Right renal cortex interstitium (tissue), 3 donors: ENCODE measurements at regions not wholly inside any gene's neighbourhood (a gene's known extent, or its start where the extent isn't known, plus 50 kb on each side); places are given as distances from the start of the nearest gene placed in this dataset.
"Not testable (repeated sequence)": the region's sequence is repeated elsewhere in the genome, so short reads cannot be mapped to it uniquely, and the experiment has no call there.

Experiments used
- DNase-seq, 3 donors: peaks; one replicate each; pipeline ENCODE4 v3.0.0-alpha.2; 2013; ENCODE audit warnings: low read depth in 3 of 3, low spot score in 2 of 3

GRCh38 chr10:94123258-94123995 is 129.7 kb downstream of the PLCE1 start:
- no peak for DNase-seq

- DNase-seq, result not testable (repeated sequence)
Observed at GRCh38 chr10:94124147-94124546, 130.4 kb downstream of the PLCE1 start.

- DNase-seq, result not testable (repeated sequence)
Observed at GRCh38 chr10:94125268-94125667, 131.5 kb downstream of the PLCE1 start.

DNA sequence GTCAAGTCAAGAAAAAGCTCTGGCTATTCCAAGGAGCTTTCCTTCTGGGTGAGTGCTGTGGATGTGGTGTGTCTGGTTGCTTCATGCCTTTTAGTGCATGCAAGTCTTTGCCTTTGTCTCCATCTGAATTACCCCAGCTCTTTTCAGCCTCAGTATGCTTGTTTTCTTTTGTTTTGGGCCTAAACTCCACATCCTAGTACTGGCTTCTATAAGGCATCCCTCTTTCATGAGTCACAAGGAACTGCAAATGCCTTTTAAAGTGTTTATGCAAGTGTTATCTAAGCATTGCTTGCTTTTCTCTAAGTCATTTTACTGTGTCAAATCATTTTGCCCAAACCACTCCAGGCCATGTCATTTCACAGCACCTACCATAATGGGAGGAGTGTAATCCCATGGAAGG is 132.1 kb downstream of the PLCE1 start:
- no peak for DNase-seq

GRCh38 chr10:94129393-94130130 is 135.8 kb downstream of the PLCE1 start:
- DNase-seq, result no peak

DNA sequence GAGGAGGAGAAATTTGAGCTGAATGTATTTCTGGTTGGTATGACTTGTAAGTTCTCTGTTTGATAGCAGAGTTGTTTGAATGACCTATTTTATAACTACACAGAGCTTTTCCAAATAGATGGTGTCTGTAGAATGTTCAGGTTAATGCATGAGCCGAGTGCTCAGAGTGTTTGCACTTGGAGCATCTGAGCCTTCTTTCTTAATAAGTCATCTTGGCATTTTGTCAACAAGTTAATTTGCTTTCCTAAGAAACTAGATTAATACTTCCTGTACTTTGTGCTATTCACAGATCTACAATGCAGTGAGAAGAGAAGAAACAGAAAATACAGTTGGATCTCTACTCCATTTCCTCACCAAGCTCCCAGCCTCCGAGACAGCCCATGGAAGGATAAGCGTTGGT is 138.2 kb downstream of the PLCE1 start:
- peak in 1 of 3 donors; percentile 12 for DNase-seq

GRCh38 chr10:94133239-94133638 is 139.5 kb downstream of the PLCE1 start:
- no peak for DNase-seq

DNA sequence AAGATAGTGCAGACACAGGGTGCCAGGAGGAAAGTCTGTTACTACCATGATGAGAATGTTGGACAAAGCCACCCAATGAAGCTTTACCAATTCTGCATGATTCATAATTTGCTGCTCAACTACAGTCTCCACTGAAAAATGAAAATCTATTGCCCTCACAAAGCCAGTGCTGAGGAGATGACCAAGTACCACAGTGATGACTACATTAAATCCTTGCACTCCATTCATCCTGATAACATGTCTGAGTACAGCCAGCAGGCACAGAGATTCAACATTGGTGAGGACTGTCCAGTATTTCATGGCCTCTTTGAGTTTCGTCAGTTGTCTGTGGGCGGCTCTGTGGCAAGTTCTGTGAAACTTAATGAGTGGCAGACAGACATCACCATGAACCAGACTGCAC is 144.0 kb downstream of the PLCE1 start:
- no peak for DNase-seq

DNA sequence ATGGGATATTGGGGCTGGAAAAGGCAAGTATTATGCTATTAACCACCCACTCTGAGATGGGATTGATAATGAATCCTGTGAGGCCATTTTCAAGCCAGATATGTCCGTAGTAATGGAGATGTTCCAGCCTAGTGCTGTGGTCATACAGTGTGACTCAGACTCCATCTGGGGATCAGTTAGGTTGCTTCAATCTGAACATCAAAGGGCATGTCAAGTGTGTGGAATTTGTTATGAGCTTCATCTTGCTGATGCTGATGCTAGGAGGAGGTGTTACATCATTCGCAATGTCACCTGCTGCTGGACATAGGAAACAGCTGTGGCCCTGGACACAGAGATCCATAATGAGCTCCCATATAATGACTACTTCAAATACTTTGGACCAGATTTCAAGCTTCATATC is 144.7 kb downstream of the PLCE1 start:
- DNase-seq, result no peak

DNA sequence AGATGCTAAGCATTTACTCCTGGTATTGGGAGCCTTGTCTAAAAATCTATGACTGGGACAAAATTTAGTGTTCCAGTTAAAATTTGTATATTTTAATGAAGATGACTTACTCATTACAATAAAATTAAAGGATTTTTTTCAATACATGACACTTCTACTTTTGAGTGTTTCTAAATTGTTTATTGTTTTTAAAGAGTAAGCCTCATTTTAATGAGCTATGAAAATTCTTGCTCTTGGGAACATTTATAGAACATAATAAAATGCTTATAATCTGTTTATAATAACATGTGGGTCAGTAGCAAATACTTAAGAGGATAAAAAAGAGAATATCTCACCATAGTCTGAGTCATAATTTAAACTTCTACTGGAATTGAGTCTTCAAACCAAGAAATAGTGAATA is 149.5 kb downstream of the PLCE1 start:
- DNase-seq, result no peak

DNA sequence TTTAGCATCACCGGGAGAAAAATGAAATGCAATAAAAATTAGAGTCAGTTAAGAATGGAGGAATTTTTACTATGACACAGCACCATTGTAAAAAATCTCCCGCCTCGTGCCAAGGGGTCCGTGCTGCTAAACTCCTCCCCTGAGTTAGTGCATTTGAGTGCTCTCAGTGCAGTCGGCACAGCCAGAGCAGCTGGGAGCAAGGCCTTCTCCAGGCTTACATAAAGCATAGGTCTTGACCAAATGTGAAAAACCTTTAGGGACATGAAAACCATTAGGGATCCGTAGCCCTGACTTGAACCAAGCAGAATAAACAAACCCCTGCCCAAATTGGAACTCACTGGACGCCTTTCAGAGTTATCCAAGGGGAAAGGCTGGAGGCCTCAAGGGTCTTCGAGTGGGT is 152.6 kb downstream of the PLCE1 start:
- DNase-seq, result no peak

DNA sequence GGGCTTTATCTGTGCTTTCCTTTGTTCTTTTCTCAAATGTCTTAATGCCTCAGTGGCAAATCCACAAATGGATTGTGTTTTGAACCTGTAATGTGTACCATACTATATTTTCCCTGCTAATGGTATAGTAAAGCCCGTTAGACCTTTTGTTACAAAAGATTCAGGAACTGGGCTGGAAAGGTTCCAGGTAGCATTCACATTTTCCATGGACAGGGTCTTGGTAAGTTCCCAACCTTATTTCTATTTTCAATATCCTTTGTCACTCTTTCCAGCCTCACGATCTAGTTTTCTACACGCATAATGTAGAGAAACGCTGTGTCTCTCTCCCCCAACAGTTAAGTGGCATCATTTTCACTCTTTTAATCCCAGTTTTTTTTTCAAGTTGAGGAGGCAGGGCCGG is 153.0 kb downstream of the PLCE1 start:
- DNase-seq, result no peak

DNA sequence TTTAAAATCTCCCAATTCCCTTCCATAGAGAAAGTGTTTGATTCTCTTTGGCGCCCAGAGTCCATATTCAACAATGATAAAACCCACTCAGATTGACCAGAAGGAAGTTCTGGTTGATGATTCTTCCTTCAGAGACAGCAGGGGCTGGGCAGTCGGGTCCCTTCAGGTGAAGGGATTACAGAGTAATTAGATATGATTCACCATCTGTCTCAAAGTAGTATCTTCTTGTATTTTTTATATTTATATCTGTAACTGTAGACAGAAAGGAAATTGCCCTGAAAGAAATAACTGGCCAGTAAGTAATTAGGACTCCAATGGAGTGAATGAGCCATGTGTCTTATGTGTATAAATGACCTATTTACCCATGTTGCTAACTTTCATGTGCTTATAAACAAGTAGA is 156.0 kb downstream of the PLCE1 start:
- no peak for DNase-seq

- DNase-seq, result no peak
Observed at GRCh38 chr10:94150541-94151184, 156.9 kb downstream of the PLCE1 start.

DNA sequence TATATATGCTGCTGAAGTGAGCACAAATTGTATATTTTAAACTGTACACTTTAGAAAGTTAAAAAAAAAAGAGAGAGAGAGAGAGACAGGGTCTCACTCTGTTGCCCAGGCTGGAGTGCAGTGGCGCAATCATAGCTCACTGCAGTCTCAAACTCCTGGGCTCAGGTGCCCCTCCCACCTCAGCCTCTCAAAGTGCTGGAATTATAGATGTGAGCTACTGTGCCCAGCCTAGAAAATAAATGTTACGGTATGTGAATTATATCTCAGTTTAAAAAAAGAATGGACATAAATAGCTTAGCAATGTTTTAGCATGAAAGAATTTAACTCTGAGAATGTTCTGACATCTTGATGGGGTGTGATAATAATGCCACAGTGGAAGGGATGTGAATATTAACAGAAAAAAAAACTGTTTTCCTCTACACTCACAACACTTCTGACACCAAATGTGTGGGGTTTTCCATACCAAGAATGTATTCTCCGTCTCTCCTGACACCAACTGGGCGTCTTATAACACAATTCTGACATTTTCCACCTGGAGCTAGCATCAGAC is 162.1 kb downstream of the PLCE1 start:
- DNase-seq, result no peak

DNA sequence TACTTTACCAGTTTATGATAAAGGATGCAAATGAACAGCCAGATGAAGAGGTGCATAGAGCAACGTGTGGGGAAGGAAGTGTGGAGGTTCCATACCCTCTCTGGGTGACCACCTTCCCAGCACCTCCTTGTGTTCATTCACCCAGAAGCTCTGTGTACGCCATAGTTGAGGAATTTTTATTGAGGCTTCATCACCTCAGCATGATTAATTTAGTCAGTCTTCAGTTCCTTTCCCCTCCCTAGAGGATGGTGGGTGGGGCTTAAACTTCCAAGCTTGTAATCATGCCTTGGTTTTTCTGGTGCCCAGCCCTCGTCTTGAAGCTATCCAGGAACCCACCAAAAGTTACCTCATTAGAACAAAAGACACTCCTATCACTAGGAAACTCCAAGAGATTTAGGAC is 162.7 kb downstream of the PLCE1 start:
- DNase-seq, result no peak

DNA sequence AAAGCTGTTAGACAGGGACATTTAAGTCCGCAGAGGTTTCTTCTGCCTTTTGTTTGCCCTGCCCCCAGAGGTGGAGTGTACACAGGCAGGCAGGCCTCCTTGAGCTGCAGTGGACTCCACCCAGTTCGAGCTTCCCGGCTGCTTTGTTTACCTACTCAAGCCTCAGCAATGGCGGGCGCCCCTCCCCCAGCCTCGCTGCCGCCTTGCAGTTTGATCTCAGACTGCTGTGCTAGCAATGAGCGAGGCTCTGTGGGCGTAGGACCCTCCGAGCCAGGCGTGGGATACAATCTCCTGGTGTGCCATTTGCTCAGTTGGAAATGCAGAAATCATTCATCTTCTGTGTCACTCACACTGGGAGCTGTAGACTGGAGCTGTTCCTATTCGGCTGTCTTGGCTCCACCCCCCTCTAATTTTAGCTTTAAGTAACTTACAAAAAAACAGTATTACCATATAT is 171.5 kb downstream of the PLCE1 start:
- DNase-seq, result not testable (repeated sequence)

DNA sequence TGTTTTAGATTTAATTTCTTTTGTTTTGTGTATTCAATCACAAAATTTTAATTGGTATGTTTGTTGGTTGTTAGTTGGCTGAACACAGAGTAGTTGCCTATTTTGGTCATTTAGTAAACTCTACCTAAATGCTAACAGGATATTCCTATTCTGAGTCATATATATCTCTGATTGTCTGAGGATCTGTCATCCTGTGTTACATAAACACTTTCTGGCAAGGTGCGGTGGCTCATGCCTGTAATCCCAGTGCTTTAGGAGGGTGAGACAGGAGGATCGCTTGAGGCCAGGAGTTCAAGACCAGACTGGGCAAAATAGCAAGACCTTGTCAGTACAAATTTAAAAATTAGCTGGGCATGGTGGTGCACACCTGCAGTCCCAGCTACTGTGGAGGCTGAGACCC is 178.6 kb downstream of the PLCE1 start:
- DNase-seq, result no peak

GRCh38 chr10:94173594-94173993 is 179.9 kb downstream of the PLCE1 start:
- no peak for DNase-seq

DNA sequence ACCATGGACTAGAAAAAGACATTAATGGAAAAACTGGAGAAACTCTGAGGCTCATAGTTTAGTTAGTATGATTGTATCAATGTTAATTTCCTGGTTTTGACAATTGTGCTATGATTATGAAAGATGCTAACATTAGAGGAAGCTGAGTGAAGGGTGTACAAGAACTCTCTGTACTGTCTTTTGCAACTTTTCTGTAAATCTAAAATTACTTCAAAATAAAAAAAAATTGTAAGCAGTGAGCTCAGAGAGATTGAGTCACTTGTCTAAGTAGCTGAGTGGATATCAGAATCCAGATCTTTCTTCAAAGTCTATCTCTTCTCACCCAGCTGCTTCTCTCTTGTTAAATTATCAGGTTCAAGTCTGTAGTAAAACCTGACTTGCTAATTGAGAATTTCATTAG is 181.1 kb downstream of the PLCE1 start:
- no peak for DNase-seq

GRCh38 chr10:94178475-94179253 is 184.1 kb downstream of the NOC3L start:
- DNase-seq, result no peak
